ENCODE measurements at regions not wholly inside any gene's neighbourhood (a gene's known extent, or its start where the extent isn't known, plus 50 kb on each side); places are given as distances from the start of the nearest gene placed in this dataset.

DNA sequence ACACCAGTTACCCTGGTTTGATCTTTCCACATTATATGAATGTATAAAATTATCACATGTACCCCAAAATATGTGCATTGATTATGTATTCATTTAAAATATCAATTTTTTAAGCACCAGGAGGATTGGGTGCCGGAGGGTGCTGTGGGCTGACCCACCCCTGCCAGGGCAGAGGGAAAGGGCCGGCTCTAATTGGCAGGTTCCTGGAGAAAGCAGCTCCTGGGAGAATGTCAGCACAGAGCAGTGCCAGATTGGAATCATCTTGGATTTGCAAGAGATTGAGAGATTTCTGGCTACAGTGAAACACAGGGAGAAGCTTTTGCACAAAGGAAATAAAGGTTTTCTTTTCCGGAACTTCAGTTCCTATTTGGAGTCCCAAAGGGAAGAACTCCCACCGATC, 264.4 kb upstream of the TCERG1L start:
- TF ChIP-seq, protein P1, sequence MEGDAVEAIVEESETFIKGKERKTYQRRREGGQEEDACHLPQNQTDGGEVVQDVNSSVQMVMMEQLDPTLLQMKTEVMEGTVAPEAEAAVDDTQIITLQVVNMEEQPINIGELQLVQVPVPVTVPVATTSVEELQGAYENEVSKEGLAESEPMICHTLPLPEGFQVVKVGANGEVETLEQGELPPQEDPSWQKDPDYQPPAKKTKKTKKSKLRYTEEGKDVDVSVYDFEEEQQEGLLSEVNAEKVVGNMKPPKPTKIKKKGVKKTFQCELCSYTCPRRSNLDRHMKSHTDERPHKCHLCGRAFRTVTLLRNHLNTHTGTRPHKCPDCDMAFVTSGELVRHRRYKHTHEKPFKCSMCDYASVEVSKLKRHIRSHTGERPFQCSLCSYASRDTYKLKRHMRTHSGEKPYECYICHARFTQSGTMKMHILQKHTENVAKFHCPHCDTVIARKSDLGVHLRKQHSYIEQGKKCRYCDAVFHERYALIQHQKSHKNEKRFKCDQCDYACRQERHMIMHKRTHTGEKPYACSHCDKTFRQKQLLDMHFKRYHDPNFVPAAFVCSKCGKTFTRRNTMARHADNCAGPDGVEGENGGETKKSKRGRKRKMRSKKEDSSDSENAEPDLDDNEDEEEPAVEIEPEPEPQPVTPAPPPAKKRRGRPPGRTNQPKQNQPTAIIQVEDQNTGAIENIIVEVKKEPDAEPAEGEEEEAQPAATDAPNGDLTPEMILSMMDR (conservative IDR thresholded peaks at IDR 0.05; ENCODE audit: low read depth, low read length), result no peak
- no peak for TF ChIP-seq EZH2 (IDR thresholded peaks at IDR 0.05; ENCODE audit: low read length, unreplicated experiment)
